Activated CD4-positive, alpha-beta T cell treated with anti-CD3 and anti-CD28 coated beads, Interleukin-2, amount 10 ng/mL, durations not matched to agents 7 days and 5 days (primary cell): ENCODE measurements at regions not wholly inside any gene's neighbourhood (a gene's known extent, or its start where the extent isn't known, plus 50 kb on each side); places are given as distances from the start of the nearest gene placed in this dataset.

Experiments used
- CTCF ChIA-PET: fragments of 350-600 bp; sonication (Branson Sonifier 250); formaldehyde crosslinking; loops from one replicate; lab custom pipeline; 2021; ENCODE audit warnings: antibody characterized with exemption; lab: Charles Lee
- POLR2A ChIA-PET: fragments of 350-600 bp; sonication (Branson Sonifier 250); formaldehyde crosslinking; loops from one replicate; lab custom pipeline; 2021; ENCODE audit warnings: antibody characterized with exemption; lab: Charles Lee
- DNase-seq: peaks from one replicate; pipeline ENCODE4 v3.0.0-alpha.2; 2020
- H3K27ac Mint-ChIP-seq: one replicate; pipeline ENCODE4 v1.8.0; 2021; ENCODE audit warnings: mild to moderate bottlenecking, moderate library complexity, mixed read lengths
- H3K27me3 Mint-ChIP-seq: one replicate; pipeline ENCODE4 v1.8.0; 2021; ENCODE audit warnings: mixed read lengths
- H3K36me3 Mint-ChIP-seq: one replicate; pipeline ENCODE4 v1.8.0; 2021; ENCODE audit warnings: low read depth, mixed read lengths
- H3K4me1 Mint-ChIP-seq: one replicate; pipeline ENCODE4 v1.8.0; 2021; ENCODE audit warnings: mixed read lengths
- H3K4me3 Mint-ChIP-seq: one replicate; pipeline ENCODE4 v1.8.0; 2021; ENCODE audit warnings: mild to moderate bottlenecking, moderate library complexity, mixed read lengths
- H3K9me3 Mint-ChIP-seq: one replicate; pipeline ENCODE4 v1.8.0; 2021; ENCODE audit warnings: mixed read lengths

- CTCF ChIA-PET, result no interaction called here
- Mint-ChIP-seq H3K27ac (no peak overlapping the region), H3K9me3 (no peaks in the 10 kb centered on the region), H3K36me3 (no peaks in the 10 kb centered on the region), H3K27me3 (peaks cover 7% of the 10 kb centered on the region), H3K4me1 (no peaks in the 10 kb centered on the region), H3K4me3 (no peak overlapping the region)
- no peak for DNase-seq
- POLR2A ChIA-PET, result no interaction called here
These were observed 118.9 kb upstream of the NFIB start for GRCh38 chr9:14432666-14433350.

GRCh38 chr9:14428781-14429230 is 114.9 kb upstream of the NFIB start:
- DNase-seq, result peak; percentile 48
- Mint-ChIP-seq H3K36me3 (no peaks in the 10 kb centered on the region), H3K9me3 (no peaks in the 10 kb centered on the region), H3K27me3 (peaks cover 6% of the 10 kb centered on the region), H3K27ac (no peak overlapping the region), H3K4me1 (no peaks in the 10 kb centered on the region), H3K4me3 (no peak overlapping the region)
- CTCF ChIA-PET, result interaction anchor here (0.6 kb wide), 1 partner anchor 12 kb away, joined by 5 read pairs; no protein-coding TSS in a partner anchor
- POLR2A ChIA-PET, result no interaction called here

GRCh38 chr9:14427419-14427818 is 113.5 kb upstream of the NFIB start:
- peaks cover 2% of the 10 kb centered on the region for H3K27me3 Mint-ChIP-seq
- DNase-seq, result no peak
- POLR2A ChIA-PET, result no interaction called here
- CTCF ChIA-PET, result no interaction called here
- no peak overlapping the region for H3K4me3 Mint-ChIP-seq
- no peak overlapping the region for H3K27ac Mint-ChIP-seq
- no peaks in the 10 kb centered on the region for H3K4me1 Mint-ChIP-seq
- H3K9me3 Mint-ChIP-seq, result no peaks in the 10 kb centered on the region
- no peaks in the 10 kb centered on the region for H3K36me3 Mint-ChIP-seq

GRCh38 chr9:14424983-14425382 is 111.0 kb upstream of the NFIB start:
- ChIA-PET POLR2A (no interaction called here), CTCF (no interaction called here)
- no peaks in the 10 kb centered on the region for H3K4me1 Mint-ChIP-seq
- no peaks in the 10 kb centered on the region for H3K36me3 Mint-ChIP-seq
- H3K4me3 Mint-ChIP-seq, result no peak overlapping the region
- no peaks in the 10 kb centered on the region for H3K9me3 Mint-ChIP-seq
- no peaks in the 10 kb centered on the region for H3K27me3 Mint-ChIP-seq
- H3K27ac Mint-ChIP-seq, result no peak overlapping the region
- DNase-seq, result no peak

- Mint-ChIP-seq H3K27me3 (no peaks in the 10 kb centered on the region), H3K4me3 (no peak overlapping the region), H3K36me3 (no peaks in the 10 kb centered on the region), H3K27ac (no peak overlapping the region), H3K4me1 (no peaks in the 10 kb centered on the region), H3K9me3 (no peaks in the 10 kb centered on the region)
- ChIA-PET CTCF (no interaction called here), POLR2A (no interaction called here)
- no peak for DNase-seq
These were observed 110.3 kb upstream of the NFIB start for GRCh38 chr9:14424289-14424688.

- Mint-ChIP-seq H3K4me3 (no peak overlapping the region), H3K9me3 (no peaks in the 10 kb centered on the region), H3K27me3 (no peaks in the 10 kb centered on the region), H3K4me1 (no peaks in the 10 kb centered on the region), H3K36me3 (no peaks in the 10 kb centered on the region), H3K27ac (no peak overlapping the region)
- ChIA-PET POLR2A (no interaction called here), CTCF (no interaction called here)
- DNase-seq, result no peak
These were observed 109.9 kb upstream of the NFIB start for GRCh38 chr9:14423815-14424261.

- Mint-ChIP-seq H3K4me3 (no peak overlapping the region), H3K27ac (no peak overlapping the region), H3K9me3 (no peaks in the 10 kb centered on the region), H3K4me1 (no peaks in the 10 kb centered on the region), H3K36me3 (no peaks in the 10 kb centered on the region), H3K27me3 (no peaks in the 10 kb centered on the region)
- ChIA-PET POLR2A (no interaction called here), CTCF (no interaction called here)
- DNase-seq, result no peak
These were observed 107.3 kb upstream of the NFIB start for GRCh38 chr9:14421291-14421690.

DNA sequence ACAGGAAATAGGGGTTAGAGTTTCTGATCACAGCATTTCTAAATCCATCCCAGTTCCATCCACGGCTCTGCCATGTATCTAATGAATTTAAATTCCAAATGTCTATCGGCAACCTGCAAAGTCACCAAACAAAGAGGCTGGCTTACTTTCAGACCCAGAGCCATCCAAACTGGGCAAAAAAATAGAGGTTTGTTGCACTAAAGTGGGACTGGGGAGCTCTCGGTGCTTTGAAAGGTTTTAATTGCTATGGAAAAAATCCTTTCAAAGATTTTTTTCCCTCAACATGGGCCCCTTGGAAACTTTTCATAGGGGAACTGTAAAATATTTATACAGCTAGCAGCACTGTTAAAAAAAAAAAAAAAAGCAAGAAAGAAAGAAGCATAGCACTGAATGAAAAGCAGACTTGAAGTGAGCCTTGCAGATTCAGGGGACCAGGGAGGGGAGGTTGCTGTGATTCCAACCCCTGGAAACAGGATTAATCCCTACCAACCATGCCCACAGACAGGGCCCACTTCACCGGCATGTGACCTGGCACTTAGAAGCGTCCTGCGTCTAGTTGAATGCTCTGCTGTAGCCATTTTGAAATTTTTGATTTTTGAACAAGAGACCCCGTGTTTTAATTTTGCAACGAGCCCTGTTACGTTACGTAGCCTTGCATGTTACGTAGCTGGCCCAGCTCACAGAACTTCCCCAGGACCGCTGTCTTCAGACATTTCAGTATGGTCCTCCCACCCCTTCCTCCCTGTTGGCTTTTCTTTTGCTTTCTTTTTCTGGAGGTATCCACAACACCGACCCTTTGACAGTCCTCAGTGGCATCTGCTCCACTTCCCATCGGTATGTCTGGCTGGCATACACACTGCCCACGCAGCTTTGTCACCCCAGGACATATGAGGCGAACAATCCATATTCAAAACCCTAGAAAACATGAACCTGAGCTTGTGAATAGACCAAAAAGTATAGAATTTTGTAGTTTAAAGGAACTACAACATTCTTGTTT is 105.3 kb upstream of the NFIB start:
- H3K9me3 Mint-ChIP-seq, result no peaks in the 10 kb centered on the region
- no peaks in the 10 kb centered on the region for H3K36me3 Mint-ChIP-seq
- no peak overlapping the region for H3K4me3 Mint-ChIP-seq
- POLR2A ChIA-PET, result no interaction called here
- CTCF ChIA-PET, result no interaction called here
- H3K27ac Mint-ChIP-seq, result no peak overlapping the region
- H3K27me3 Mint-ChIP-seq, result no peaks in the 10 kb centered on the region
- H3K4me1 Mint-ChIP-seq, result no peaks in the 10 kb centered on the region
- DNase-seq, result no peak

DNA sequence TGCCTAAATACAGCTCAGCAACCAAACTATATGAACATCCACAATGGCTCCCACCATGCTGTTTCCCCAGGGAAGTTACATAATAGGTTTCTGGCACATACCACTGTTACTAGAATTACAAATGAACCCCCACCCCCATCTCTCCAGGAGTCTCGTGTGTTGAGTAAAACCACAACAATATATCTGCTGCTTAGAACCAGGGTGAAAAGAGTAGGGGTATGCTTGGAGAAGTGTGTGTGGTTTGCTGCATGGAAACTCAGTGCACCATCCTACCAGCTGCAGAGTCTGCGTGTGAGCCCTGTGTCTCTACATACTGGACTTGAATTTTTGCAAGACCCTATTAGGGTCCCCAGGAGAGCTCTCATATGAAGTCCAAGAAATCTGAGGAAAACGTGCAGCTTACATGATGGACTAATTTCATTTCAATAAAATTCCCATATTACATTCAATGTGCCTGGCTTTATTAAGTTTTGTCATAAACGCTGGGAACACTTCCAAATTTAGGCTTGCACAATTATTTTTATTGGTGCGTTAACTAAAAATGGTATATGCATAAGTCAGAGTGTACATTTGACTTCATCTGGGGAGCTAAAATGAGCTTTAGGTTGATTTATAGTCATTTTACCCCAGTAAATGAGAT is 104.5 kb upstream of the NFIB start:
- H3K9me3 Mint-ChIP-seq, result no peaks in the 10 kb centered on the region
- no peaks in the 10 kb centered on the region for H3K27me3 Mint-ChIP-seq
- ChIA-PET POLR2A (no interaction called here), CTCF (no interaction called here)
- H3K36me3 Mint-ChIP-seq, result no peaks in the 10 kb centered on the region
- H3K4me3 Mint-ChIP-seq, result no peak overlapping the region
- no peaks in the 10 kb centered on the region for H3K4me1 Mint-ChIP-seq
- no peak for DNase-seq
- H3K27ac Mint-ChIP-seq, result no peak overlapping the region

DNA sequence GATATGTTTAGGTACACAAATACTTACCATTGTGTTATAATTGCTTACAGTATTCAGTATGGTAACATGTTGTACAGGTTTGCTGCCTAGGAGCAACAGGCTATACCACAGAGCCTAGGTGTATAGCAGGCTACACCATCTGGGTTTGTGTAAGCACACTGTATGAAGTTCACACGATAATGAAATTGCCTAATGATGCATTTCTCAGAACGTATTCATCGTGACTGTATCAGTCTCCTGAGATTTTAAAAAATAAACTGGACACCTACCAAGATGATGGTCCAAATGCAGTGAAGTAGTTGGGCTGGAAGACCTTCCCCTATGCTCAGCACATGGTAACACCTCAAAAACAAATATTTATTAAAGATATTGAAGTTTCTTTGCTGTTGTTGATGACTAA is 103.3 kb upstream of the NFIB start:
- H3K9me3 Mint-ChIP-seq, result no peaks in the 10 kb centered on the region
- no peak overlapping the region for H3K4me3 Mint-ChIP-seq
- POLR2A ChIA-PET, result no interaction called here
- no peaks in the 10 kb centered on the region for H3K27me3 Mint-ChIP-seq
- H3K36me3 Mint-ChIP-seq, result no peaks in the 10 kb centered on the region
- DNase-seq, result no peak
- H3K27ac Mint-ChIP-seq, result no peak overlapping the region
- no peaks in the 10 kb centered on the region for H3K4me1 Mint-ChIP-seq
- CTCF ChIA-PET, result no interaction called here

- POLR2A ChIA-PET, result no interaction called here
- CTCF ChIA-PET, result no interaction called here
- Mint-ChIP-seq H3K4me1 (no peaks in the 10 kb centered on the region), H3K4me3 (no peak overlapping the region), H3K27me3 (no peaks in the 10 kb centered on the region), H3K36me3 (no peaks in the 10 kb centered on the region), H3K27ac (no peak overlapping the region), H3K9me3 (no peaks in the 10 kb centered on the region)
- DNase-seq, result no peak
These were observed 102.0 kb upstream of the NFIB start for GRCh38 chr9:14415947-14416346.

- no peaks in the 10 kb centered on the region for H3K27me3 Mint-ChIP-seq
- H3K4me3 Mint-ChIP-seq, result no peak overlapping the region
- no peaks in the 10 kb centered on the region for H3K9me3 Mint-ChIP-seq
- H3K27ac Mint-ChIP-seq, result no peak overlapping the region
- H3K36me3 Mint-ChIP-seq, result no peaks in the 10 kb centered on the region
- ChIA-PET POLR2A (no interaction called here), CTCF (interaction anchor here (0.9 kb wide), 1 partner anchor 9 kb away, joined by 4 read pairs; no protein-coding TSS in a partner anchor)
- no peaks in the 10 kb centered on the region for H3K4me1 Mint-ChIP-seq
- DNase-seq, result no peak
These were observed 99.9 kb upstream of the NFIB start for GRCh38 chr9:14413812-14414211.

DNA sequence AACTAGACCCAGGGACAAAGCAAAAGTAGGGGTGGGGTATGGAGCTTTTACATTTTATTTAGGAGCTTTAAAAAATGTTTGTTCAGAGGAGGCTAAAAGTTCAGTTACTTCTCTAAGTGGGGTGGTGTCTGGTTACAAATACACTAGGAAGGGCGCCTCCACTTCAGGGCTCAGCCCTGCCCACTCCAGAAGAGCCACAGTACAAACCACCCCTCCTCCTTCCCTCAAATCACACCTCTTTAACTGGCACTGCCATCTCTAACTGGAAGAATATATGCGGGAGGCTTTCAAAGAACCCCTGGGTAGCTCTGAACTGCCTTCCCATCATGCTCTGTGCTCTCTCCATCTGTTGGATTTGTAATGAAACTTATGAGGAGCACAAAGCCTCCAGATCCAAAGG is 98.8 kb upstream of the NFIB start:
- H3K9me3 Mint-ChIP-seq, result no peaks in the 10 kb centered on the region
- POLR2A ChIA-PET, result no interaction called here
- no peak overlapping the region for H3K27ac Mint-ChIP-seq
- DNase-seq, result no peak
- CTCF ChIA-PET, result interaction anchor here (1.0 kb wide), 1 partner anchor 59 kb away, joined by 3 read pairs; no protein-coding TSS in a partner anchor
- no peaks in the 10 kb centered on the region for H3K36me3 Mint-ChIP-seq
- H3K4me3 Mint-ChIP-seq, result no peak overlapping the region
- H3K4me1 Mint-ChIP-seq, result no peaks in the 10 kb centered on the region
- no peaks in the 10 kb centered on the region for H3K27me3 Mint-ChIP-seq
